ENCODE measurements at regions not wholly inside any gene's neighbourhood (a gene's known extent, or its start where the extent isn't known, plus 50 kb on each side); places are given as distances from the start of the nearest gene placed in this dataset.

GRCh38 chr5:118121258-118121657 is 867.1 kb downstream of the DTWD2 start (continued):
- TF ChIP-seq USF1 (IDR thresholded peaks at IDR 0.05; ENCODE audit: borderline replicate concordance, extremely low read length, insufficient read depth, low read depth, low read length) (no peak), BMI1 (IDR thresholded peaks at IDR 0.05; ENCODE audit: borderline replicate concordance) (no peak), ZBTB33 (IDR thresholded peaks at IDR 0.05) (no peak), POLR2AphosphoS5 (IDR thresholded peaks at IDR 0.05; ENCODE audit: low read length) (no peak), NFYB (IDR thresholded peaks at IDR 0.05; ENCODE audit: insufficient read depth, low read depth, low read length) (no peak), BCL3 (IDR thresholded peaks at IDR 0.05; ENCODE audit: borderline replicate concordance, insufficient read depth, low read depth, low read length, poor library complexity, severe bottlenecking) (no peak), REST (IDR thresholded peaks at IDR 0.05; ENCODE audit: low read depth, low read length) (no peak), IRF4 (IDR thresholded peaks at IDR 0.05; ENCODE audit: low read depth, low read length) (no peak), RCOR1 (conservative IDR thresholded peaks at IDR 0.05; ENCODE audit: low read depth, low read length) (no peak), ZNF384 (IDR thresholded peaks at IDR 0.05; ENCODE audit: borderline replicate concordance, low read depth, low read length) (no peak), PRDM15 (CRISPR knock-in tag; IDR thresholded peaks at IDR 0.05) (no peak)

Measured in GM12878 (cell line).